Gastroesophageal sphincter (tissue), 4 donors: ENCODE measurements at regions not wholly inside any gene's neighbourhood (a gene's known extent, or its start where the extent isn't known, plus 50 kb on each side); places are given as distances from the start of the nearest gene placed in this dataset.

Source experiments
- ATAC-seq: fragments of 150-250 bp; one replicate; pipeline ENCODE4 v1.9.1; 2016; ENCODE audit warnings: mild to moderate bottlenecking, moderate library complexity
- H3K27ac ChIP-seq, 4 donors: fragments of 200-600 bp; sonication (generic) in 3 of 4; 1 replicate in 3 of 4; 2 replicates in 1 of 4; pipeline ENCODE4 v1.5.1; 2016 to 2019
- H3K27me3 ChIP-seq: fragments of 200-600 bp; sonication (generic); one replicate; pipeline ENCODE4 v1.5.1; 2019
- H3K36me3 ChIP-seq, 2 donors: fragments of 200-600 bp; sonication (generic); one replicate each; pipeline ENCODE4 v1.5.1; 2019; ENCODE audit warnings: control low read depth in 1 of 2
- H3K4me1 ChIP-seq, 3 donors: fragments of 200-600 bp; sonication (generic); 1 replicate in 2 of 3; 2 replicates in 1 of 3; pipeline ENCODE4 v1.5.1; 2016 to 2019; ENCODE audit warnings: control low read depth in 2 of 3
- H3K4me3 ChIP-seq, 2 donors: fragments of 200-600 bp; sonication (generic); one replicate each; pipeline ENCODE4 v1.5.1; 2019; ENCODE audit warnings: mild to moderate bottlenecking in 1 of 2, moderate library complexity in 1 of 2
- H3K9me3 ChIP-seq, 3 donors: fragments of 200-600 bp; sonication (generic); one replicate each; pipeline ENCODE4 v1.5.1; 2017 to 2019; ENCODE audit warnings: control low read depth in 2 of 3
- EP300 ChIP-seq: sonication (generic); formaldehyde crosslinking; IDR thresholded peaks from one replicate; pipeline ENCODE4 v1.6.1; 2017; ENCODE audit warnings: antibody characterized with exemption, mild to moderate bottlenecking
- POLR2A ChIP-seq, 2 donors: fragments of 450-650 bp; IDR thresholded peaks; one replicate each; pipeline ENCODE4 v1.6.1; 2017; ENCODE audit warnings: antibody characterized with exemption in 2 of 2, mild to moderate bottlenecking in 2 of 2, moderate library complexity in 1 of 2
- POLR2AphosphoS5 ChIP-seq: sonication (generic); formaldehyde crosslinking; IDR thresholded peaks from one replicate; pipeline ENCODE4 v1.6.1; 2017; ENCODE audit warnings: antibody characterized with exemption
- WGBS, 2 donors: methylation state at CpG; one replicate each; pipeline ENCODE4 v1.1.5; 2018; ENCODE audit warnings: low coverage in 1 of 2; 5-methylcytosine and 5-hydroxymethylcytosine counted together
- TF ChIP-seq, protein P1 (sequence below), 4 experiments: fragments of 200-600 bp in 2 of 4; fragments of 450-650 bp in 2 of 4; sonication (generic) in 1 of 4; IDR thresholded peaks; one replicate each; pipeline ENCODE4 v1.5.1; 2017 to 2019; ENCODE audit warnings: antibody characterized with exemption in 4 of 4, mild to moderate bottlenecking in 2 of 4, moderate library complexity in 2 of 4

DNA sequence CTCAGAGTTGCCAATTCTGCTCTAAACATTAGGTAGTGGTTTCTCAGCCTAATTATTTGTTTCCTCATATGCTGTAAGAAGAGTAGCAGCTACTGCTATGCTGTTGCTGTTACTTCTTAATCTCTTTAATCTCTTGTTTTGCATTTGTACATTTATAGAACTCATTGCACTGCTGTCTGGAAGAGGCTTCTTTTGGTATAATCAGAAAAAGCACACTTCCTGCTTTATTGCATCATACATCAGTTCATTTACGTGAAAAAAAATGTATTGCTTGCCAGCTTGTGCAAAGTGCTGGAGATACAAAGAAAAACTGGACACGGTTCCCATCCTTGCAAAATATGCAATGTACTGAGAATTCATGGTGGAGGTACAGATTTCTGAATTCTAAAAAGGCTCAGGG, 332.0 kb downstream of the GRXCR1 start:
- H3K9me3 ChIP-seq: no peaks in the 10 kb centered on the region
- H3K4me3 ChIP-seq: no peak overlapping the region
- ATAC-seq: no peak
- WGBS, 2 donors: 24 to 52% methylated on average over 2 of the region's 2 CpGs
- H3K27ac ChIP-seq: no peak overlapping the region
- H3K27me3 ChIP-seq: no peaks in the 10 kb centered on the region
- H3K36me3 ChIP-seq: no peaks in the 10 kb centered on the region
- TF ChIP-seq POLR2A (IDR thresholded peaks at IDR 0.05) (no peak), POLR2AphosphoS5 (no peak), EP300 (no peak)
- TF ChIP-seq, protein P1, sequence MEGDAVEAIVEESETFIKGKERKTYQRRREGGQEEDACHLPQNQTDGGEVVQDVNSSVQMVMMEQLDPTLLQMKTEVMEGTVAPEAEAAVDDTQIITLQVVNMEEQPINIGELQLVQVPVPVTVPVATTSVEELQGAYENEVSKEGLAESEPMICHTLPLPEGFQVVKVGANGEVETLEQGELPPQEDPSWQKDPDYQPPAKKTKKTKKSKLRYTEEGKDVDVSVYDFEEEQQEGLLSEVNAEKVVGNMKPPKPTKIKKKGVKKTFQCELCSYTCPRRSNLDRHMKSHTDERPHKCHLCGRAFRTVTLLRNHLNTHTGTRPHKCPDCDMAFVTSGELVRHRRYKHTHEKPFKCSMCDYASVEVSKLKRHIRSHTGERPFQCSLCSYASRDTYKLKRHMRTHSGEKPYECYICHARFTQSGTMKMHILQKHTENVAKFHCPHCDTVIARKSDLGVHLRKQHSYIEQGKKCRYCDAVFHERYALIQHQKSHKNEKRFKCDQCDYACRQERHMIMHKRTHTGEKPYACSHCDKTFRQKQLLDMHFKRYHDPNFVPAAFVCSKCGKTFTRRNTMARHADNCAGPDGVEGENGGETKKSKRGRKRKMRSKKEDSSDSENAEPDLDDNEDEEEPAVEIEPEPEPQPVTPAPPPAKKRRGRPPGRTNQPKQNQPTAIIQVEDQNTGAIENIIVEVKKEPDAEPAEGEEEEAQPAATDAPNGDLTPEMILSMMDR (IDR thresholded peaks at IDR 0.05): no peak
- H3K4me1 ChIP-seq: no peaks in the 10 kb centered on the region

DNA sequence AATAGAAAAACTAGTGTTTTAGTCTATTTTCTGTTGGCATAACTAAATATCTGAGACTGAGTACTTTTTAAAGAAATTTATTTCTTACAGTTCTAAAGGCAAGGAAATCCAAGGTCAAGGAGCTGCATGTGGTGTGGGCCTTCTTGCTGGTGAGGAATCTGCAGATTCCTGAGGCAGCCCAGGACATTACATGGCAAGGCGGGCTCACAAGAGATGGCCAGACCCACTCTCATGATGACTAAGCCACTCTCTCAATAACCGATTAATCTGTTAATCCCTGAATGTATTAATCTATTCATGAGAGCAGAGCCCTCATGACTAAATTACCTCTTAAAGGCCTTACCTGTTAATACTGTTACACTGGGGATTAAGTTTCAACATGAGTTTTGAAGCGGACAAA, 340.8 kb downstream of the GRXCR1 start:
- WGBS, 2 donors: 94 to 100% methylated on average over 3 of the region's 3 CpGs
- no peaks in the 10 kb centered on the region for H3K27me3 ChIP-seq
- no peak for TF ChIP-seq EP300
- TF ChIP-seq POLR2A (IDR thresholded peaks at IDR 0.05): no peak
- TF ChIP-seq, protein P1 (IDR thresholded peaks at IDR 0.05): no peak
- TF ChIP-seq POLR2AphosphoS5: no peak
- no peak overlapping the region for H3K27ac ChIP-seq
- H3K4me3 ChIP-seq: no peak overlapping the region
- no peak for ATAC-seq
- H3K9me3 ChIP-seq: no peaks in the 10 kb centered on the region
- no peaks in the 10 kb centered on the region for H3K4me1 ChIP-seq
- H3K36me3 ChIP-seq: no peaks in the 10 kb centered on the region

DNA sequence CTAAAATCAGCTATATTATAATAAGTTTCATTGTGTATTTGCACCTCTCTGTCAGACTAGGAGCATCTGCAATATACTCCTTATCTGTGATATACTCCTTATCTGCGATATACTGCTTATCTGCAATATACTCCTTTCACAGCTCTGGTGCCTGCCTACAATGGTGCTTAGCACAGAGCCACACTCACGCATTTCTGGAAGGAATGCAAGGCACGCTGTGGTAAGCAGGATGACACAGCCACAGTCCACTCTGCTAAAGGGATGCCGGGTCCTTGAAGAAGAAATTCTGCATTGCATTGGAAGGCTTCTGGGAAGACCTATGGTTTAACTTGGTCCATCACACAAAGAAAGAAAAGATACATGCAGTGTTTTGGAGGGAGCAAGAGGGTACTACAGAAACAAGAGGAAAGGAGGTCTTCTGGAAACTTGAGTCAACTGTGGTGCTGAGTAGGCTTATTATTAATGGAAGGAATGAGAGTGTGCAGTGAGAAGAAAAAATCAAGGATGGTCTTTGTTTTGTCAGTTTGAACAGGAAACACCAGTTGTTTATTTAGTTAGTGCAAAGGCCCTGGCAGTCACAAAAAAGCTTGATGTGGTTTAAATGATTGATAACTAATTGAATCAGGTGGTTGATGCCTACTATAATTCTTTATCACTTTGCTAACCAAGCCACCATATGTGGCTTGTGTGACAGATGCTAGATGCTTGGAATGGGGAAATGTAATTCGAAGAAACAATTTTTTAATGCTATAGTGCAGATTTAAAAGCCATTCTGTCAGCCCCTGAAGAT, 342.3 kb downstream of the GRXCR1 start:
- no peaks in the 10 kb centered on the region for H3K4me1 ChIP-seq
- H3K27me3 ChIP-seq: no peaks in the 10 kb centered on the region
- TF ChIP-seq POLR2AphosphoS5 (no peak), EP300 (no peak), POLR2A (IDR thresholded peaks at IDR 0.05) (no peak)
- TF ChIP-seq, protein P1 (IDR thresholded peaks at IDR 0.05): no peak
- no peaks in the 10 kb centered on the region for H3K9me3 ChIP-seq
- no peaks in the 10 kb centered on the region for H3K36me3 ChIP-seq
- H3K4me3 ChIP-seq: no peak overlapping the region
- no peak overlapping the region for H3K27ac ChIP-seq
- ATAC-seq: no peak
- WGBS, 2 donors: 63 to 78% methylated on average over 3 to 4 of the region's 5 CpGs

DNA sequence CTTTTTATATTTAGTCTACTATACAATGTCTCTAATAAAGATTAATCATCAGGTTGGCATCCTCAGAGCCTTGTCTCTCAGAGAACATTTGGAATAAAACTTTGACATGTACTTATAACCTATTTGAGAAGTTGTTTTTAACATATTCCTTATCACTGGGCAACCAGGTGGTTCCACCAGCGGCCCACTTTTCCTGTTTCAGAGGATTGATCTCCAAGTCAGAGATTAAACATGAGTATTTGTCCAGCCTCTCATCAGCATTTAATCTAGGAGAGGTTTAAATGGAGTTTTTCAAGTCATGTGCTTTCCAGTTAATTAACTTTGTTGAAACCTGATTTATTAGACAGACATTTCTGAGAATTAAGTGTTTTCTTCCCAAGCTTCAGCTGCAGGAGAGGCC, 345.5 kb downstream of the GRXCR1 start:
- Histone ChIP-seq H3K4me1 (no peaks in the 10 kb centered on the region), H3K27ac (no peak overlapping the region), H3K4me3 (no peak overlapping the region), H3K27me3 (no peaks in the 10 kb centered on the region), H3K36me3 (no peaks in the 10 kb centered on the region), H3K9me3 (no peaks in the 10 kb centered on the region)
- ATAC-seq: no peak
- 42 to 55% methylated on average over 1 of the region's 1 CpG for WGBS, 2 donors
- TF ChIP-seq, protein P1 (IDR thresholded peaks at IDR 0.05): no peak

DNA sequence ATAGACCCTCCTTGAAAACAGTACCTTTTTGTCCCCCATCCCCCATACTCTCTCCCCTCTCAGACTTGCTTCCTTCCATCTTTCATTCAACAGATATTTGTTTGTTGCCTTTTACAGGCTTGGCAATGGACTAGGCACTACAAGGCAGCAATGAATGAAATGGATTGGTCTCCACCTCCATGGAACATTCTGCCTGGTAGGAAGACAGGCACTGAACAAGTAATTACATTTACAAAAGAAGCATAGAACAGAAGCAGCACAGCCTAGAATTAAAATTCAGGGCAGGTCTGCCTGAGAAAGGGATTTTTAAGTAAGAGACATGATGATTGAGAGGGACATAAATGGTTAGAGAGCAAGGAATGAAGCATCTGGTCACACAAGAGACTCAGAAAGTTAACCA, 346.1 kb downstream of the GRXCR1 start:
- TF ChIP-seq, protein P1 (IDR thresholded peaks at IDR 0.05): no peak
- no peak for TF ChIP-seq EP300
- no peak for TF ChIP-seq POLR2A (IDR thresholded peaks at IDR 0.05)
- TF ChIP-seq POLR2AphosphoS5: no peak
- no peak for ATAC-seq
- no peaks in the 10 kb centered on the region for H3K27me3 ChIP-seq

More for the DNA sequence above, 346.1 kb downstream of the GRXCR1 start:
- Histone ChIP-seq H3K4me1 (no peaks in the 10 kb centered on the region), H3K27ac (no peak overlapping the region), H3K36me3 (no peaks in the 10 kb centered on the region), H3K9me3 (no peaks in the 10 kb centered on the region), H3K4me3 (no peak overlapping the region)
